MM.1S (cell line): ENCODE measurements at regions not wholly inside any gene's neighbourhood (a gene's known extent, or its start where the extent isn't known, plus 50 kb on each side); places are given as distances from the start of the nearest gene placed in this dataset.

Experiments used
- EZH2 ChIP-seq: fragments of 300-600 bp; sonication (generic); optimal IDR thresholded peaks from 2 replicates; pipeline ENCODE3; 2017; ENCODE audit warnings: low read depth, mild to moderate bottlenecking, antibody characterized with exemption, low read length, mixed read lengths
- EZH2phosphoT487 ChIP-seq: fragments of 300-600 bp; sonication (generic); IDR thresholded peaks from 2 replicates; pipeline ENCODE4 v1.6.1; 2018; ENCODE audit warnings: antibody characterized with exemption, low read length
- TF ChIP-seq, protein P1 (sequence below): fragments of 300-600 bp; sonication (generic); IDR thresholded peaks from 2 replicates; pipeline ENCODE4 v1.5.1; 2016; ENCODE audit warnings: antibody characterized with exemption, low read length, mixed read lengths

DNA sequence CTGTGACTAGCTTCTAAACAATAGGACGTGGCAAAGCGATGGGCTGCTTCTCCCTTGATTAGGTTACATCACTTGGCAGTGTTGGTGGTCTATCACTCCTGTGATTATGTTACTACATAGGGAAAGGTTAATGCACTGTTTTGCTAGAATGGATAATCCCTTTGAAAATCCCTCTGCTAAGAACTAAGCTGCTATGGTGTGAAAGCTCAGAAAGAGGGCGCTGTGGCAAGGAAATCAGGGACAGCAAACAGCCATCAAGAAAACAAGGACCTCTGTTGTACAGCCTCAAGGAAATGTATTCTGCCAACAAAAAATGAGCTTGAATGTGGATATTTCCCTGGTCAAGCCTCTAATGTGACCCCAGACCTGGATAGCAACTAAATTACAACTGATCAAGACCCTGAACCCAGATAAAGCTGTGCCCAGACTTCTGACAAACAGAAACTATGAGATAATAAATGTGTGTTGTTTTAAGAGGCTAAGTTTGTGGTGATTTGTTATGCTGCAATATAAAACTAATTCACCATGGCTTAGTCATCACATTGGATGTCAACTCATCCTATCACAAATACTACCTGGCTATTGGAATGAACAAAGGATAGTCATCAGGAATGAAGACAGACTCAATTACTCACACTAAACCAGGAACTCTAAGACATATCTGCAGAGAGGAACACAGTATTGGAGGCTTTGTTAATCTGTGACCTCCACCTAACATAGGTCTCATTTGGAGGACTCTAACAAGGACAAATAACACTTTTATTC lies 1215.9 kb downstream of the EFNA5 start:
- TF ChIP-seq, protein P1, sequence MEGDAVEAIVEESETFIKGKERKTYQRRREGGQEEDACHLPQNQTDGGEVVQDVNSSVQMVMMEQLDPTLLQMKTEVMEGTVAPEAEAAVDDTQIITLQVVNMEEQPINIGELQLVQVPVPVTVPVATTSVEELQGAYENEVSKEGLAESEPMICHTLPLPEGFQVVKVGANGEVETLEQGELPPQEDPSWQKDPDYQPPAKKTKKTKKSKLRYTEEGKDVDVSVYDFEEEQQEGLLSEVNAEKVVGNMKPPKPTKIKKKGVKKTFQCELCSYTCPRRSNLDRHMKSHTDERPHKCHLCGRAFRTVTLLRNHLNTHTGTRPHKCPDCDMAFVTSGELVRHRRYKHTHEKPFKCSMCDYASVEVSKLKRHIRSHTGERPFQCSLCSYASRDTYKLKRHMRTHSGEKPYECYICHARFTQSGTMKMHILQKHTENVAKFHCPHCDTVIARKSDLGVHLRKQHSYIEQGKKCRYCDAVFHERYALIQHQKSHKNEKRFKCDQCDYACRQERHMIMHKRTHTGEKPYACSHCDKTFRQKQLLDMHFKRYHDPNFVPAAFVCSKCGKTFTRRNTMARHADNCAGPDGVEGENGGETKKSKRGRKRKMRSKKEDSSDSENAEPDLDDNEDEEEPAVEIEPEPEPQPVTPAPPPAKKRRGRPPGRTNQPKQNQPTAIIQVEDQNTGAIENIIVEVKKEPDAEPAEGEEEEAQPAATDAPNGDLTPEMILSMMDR: peak; percentile 31
- TF ChIP-seq EZH2 (no peak), EZH2phosphoT487 (no peak)
